ENCODE measurements at regions not wholly inside any gene's neighbourhood (a gene's known extent, or its start where the extent isn't known, plus 50 kb on each side); places are given as distances from the start of the nearest gene placed in this dataset.

DNA sequence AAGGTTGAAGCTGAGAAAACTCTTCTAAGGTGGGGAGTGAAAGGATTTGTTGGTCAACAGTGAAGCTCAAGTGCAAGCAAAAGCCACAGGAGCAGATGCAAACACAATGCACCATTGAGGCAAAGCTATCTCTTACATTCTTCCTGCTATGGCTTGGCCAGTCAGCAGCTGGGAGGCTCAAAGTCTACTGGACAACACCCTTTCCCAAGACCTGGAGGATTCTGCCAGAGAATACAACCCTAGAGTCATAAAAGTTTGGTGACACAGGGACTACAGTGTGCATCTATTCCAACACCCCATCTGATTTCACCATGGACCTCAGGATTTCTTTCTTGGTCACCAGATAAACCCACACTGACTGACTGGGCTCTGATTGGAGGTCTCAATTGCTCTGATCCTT, 342.0 kb downstream of the HRH4 start:
- TF ChIP-seq ZFP30 (CRISPR knock-in tag; IDR thresholded peaks at IDR 0.05), result no peak
- no peak for TF ChIP-seq ISL1 (CRISPR knock-in tag; IDR thresholded peaks at IDR 0.05)
- no peak for TF ChIP-seq TCF4 (CRISPR knock-in tag; IDR thresholded peaks at IDR 0.05; ENCODE audit: borderline replicate concordance)
- TF ChIP-seq PATZ1 (CRISPR knock-in tag; IDR thresholded peaks at IDR 0.05; ENCODE audit: borderline replicate concordance), result no peak
- TF ChIP-seq ARNTL (CRISPR knock-in tag; IDR thresholded peaks at IDR 0.05; ENCODE audit: borderline replicate concordance, low read depth), result no peak
- TF ChIP-seq, protein P1, sequence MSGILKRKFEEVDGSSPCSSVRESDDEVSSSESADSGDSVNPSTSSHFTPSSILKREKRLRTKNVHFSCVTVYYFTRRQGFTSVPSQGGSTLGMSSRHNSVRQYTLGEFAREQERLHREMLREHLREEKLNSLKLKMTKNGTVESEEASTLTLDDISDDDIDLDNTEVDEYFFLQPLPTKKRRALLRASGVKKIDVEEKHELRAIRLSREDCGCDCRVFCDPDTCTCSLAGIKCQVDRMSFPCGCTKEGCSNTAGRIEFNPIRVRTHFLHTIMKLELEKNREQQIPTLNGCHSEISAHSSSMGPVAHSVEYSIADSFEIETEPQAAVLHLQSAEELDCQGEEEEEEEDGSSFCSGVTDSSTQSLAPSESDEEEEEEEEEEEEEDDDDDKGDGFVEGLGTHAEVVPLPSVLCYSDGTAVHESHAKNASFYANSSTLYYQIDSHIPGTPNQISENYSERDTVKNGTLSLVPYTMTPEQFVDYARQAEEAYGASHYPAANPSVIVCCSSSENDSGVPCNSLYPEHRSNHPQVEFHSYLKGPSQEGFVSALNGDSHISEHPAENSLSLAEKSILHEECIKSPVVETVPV (CRISPR knock-in tag; IDR thresholded peaks at IDR 0.05), result no peak
- no peak for TF ChIP-seq OSR1 (CRISPR knock-in tag; IDR thresholded peaks at IDR 0.05)
- ATAC-seq, result no peak

DNA sequence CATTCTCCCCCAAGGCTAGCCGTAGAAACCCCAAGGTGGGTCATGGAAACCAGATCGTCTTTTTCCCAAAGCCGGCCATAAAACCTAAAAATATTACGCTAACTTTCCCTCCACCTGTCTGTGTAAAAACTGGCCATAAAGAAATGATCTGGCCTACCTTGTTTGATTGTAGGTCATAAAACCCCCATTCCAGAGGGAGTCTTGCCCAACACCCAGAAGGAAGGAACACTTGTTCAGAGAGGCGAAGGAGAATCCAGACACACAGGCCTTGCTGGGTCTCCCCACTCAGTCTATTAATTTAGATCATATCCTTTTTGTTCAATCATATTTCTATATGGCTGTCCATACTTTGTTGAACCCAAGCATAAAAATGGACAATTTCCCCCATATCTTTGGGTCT, 344.7 kb downstream of the HRH4 start:
- TF ChIP-seq, protein P1 (CRISPR knock-in tag; IDR thresholded peaks at IDR 0.05), result no peak
- no peak for TF ChIP-seq PPARA (CRISPR knock-in tag; IDR thresholded peaks at IDR 0.05; ENCODE audit: borderline replicate concordance)
- no peak for TF ChIP-seq ZC3H10 (CRISPR knock-in tag; IDR thresholded peaks at IDR 0.05)
- no peak for TF ChIP-seq TCF4 (CRISPR knock-in tag; IDR thresholded peaks at IDR 0.05; ENCODE audit: borderline replicate concordance)
- no peak for TF ChIP-seq OSR1 (CRISPR knock-in tag; IDR thresholded peaks at IDR 0.05)
- no peak for TF ChIP-seq BACH2 (CRISPR knock-in tag; IDR thresholded peaks at IDR 0.05; ENCODE audit: borderline replicate concordance)
- TF ChIP-seq ZFP3 (CRISPR knock-in tag; IDR thresholded peaks at IDR 0.05), result no peak
- no peak for TF ChIP-seq TOX (CRISPR knock-in tag; IDR thresholded peaks at IDR 0.05; ENCODE audit: borderline replicate concordance)
- no peak for TF ChIP-seq ZNF8 (CRISPR knock-in tag; IDR thresholded peaks at IDR 0.05)
- TF ChIP-seq SNAI2 (CRISPR knock-in tag; IDR thresholded peaks at IDR 0.05), result no peak
- TF ChIP-seq GLIS3 (CRISPR knock-in tag; IDR thresholded peaks at IDR 0.05), result no peak
- no peak for TF ChIP-seq ARNTL (CRISPR knock-in tag; IDR thresholded peaks at IDR 0.05; ENCODE audit: borderline replicate concordance, low read depth)
- TF ChIP-seq, protein P2, sequence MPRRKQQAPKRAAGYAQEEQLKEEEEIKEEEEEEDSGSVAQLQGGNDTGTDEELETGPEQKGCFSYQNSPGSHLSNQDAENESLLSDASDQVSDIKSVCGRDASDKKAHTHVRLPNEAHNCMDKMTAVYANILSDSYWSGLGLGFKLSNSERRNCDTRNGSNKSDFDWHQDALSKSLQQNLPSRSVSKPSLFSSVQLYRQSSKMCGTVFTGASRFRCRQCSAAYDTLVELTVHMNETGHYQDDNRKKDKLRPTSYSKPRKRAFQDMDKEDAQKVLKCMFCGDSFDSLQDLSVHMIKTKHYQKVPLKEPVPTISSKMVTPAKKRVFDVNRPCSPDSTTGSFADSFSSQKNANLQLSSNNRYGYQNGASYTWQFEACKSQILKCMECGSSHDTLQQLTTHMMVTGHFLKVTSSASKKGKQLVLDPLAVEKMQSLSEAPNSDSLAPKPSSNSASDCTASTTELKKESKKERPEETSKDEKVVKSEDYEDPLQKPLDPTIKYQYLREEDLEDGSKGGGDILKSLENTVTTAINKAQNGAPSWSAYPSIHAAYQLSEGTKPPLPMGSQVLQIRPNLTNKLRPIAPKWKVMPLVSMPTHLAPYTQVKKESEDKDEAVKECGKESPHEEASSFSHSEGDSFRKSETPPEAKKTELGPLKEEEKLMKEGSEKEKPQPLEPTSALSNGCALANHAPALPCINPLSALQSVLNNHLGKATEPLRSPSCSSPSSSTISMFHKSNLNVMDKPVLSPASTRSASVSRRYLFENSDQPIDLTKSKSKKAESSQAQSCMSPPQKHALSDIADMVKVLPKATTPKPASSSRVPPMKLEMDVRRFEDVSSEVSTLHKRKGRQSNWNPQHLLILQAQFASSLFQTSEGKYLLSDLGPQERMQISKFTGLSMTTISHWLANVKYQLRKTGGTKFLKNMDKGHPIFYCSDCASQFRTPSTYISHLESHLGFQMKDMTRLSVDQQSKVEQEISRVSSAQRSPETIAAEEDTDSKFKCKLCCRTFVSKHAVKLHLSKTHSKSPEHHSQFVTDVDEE (CRISPR knock-in tag; IDR thresholded peaks at IDR 0.05), result no peak
- TF ChIP-seq RARB (CRISPR knock-in tag; IDR thresholded peaks at IDR 0.05), result no peak
- no peak for TF ChIP-seq ISL1 (CRISPR knock-in tag; IDR thresholded peaks at IDR 0.05)
- TF ChIP-seq, protein P3, sequence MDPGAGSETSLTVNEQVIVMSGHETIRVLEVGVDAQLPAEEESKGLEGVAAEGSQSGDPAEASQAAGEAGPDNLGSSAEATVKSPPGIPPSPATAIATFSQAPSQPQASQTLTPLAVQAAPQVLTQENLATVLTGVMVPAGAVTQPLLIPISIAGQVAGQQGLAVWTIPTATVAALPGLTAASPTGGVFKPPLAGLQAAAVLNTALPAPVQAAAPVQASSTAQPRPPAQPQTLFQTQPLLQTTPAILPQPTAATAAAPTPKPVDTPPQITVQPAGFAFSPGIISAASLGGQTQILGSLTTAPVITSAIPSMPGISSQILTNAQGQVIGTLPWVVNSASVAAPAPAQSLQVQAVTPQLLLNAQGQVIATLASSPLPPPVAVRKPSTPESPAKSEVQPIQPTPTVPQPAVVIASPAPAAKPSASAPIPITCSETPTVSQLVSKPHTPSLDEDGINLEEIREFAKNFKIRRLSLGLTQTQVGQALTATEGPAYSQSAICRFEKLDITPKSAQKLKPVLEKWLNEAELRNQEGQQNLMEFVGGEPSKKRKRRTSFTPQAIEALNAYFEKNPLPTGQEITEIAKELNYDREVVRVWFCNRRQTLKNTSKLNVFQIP (CRISPR knock-in tag; IDR thresholded peaks at IDR 0.05; ENCODE audit: borderline replicate concordance, low read depth), result no peak
- TF ChIP-seq, protein P4, sequence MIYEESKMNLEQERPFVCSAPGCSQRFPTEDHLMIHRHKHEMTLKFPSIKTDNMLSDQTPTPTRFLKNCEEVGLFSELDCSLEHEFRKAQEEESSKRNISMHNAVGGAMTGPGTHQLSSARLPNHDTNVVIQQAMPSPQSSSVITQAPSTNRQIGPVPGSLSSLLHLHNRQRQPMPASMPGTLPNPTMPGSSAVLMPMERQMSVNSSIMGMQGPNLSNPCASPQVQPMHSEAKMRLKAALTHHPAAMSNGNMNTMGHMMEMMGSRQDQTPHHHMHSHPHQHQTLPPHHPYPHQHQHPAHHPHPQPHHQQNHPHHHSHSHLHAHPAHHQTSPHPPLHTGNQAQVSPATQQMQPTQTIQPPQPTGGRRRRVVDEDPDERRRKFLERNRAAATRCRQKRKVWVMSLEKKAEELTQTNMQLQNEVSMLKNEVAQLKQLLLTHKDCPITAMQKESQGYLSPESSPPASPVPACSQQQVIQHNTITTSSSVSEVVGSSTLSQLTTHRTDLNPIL (CRISPR knock-in tag; IDR thresholded peaks at IDR 0.05; ENCODE audit: low read depth), result no peak
- no peak for TF ChIP-seq ZFP30 (CRISPR knock-in tag; IDR thresholded peaks at IDR 0.05)
- no peak for ATAC-seq

Measured in SK-N-SH treated with all-trans-retinoic acid at 6 μM for 48 hours (cell line).